GM12891 (cell line): ENCODE measurements at regions not wholly inside any gene's neighbourhood (a gene's known extent, or its start where the extent isn't known, plus 50 kb on each side); places are given as distances from the start of the nearest gene placed in this dataset.

Source experiments
- POLR2A ChIP-seq: IDR thresholded peaks from 2 replicates; pipeline ENCODE4 v1.6.1; 2011; ENCODE audit warnings: low read depth, low read length, control low read depth
- TAF1 ChIP-seq: IDR thresholded peaks from 2 replicates; pipeline ENCODE4 v1.6.1; 2011; ENCODE audit warnings: low read depth, low read length, control low read depth

DNA sequence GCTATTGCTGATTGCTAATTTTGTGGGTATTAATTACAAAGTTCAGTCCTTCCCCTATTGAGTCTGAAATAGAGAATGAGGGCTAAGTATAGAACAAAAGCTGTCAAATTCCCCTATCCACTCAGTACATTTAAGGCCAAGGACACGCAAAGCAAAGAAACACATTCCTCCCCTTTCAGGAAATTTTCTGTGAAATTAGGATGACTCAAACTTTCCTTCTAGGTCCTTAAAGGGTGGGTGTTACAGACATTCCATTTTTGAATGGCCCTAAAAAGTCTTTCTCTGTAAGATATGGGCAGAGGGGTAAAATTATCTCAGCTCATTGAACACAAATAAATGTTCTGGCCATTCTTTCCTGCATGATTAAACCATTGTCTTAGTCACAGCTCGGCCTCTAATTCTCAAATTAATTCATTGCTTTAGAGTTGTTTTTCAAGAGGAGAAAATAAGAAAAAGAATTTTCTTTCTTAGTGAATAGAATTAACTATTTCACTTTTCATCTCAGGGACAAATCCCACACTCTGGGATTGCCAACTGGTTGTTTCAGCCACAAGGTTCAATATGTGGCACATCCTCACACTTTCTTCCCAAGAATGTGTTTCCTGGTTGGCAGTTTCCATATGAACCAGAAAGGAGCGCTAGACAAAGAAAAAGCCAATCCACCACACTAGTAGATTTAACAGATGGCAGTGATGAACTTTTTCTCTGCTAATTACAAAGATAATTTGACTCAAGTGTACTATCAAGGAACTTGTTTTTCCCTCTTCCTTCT is 424.1 kb downstream of the ZNF385D start:
- TF ChIP-seq POLR2A (no peak), TAF1 (no peak)
